HG02943 (cell line): ENCODE measurements at regions not wholly inside any gene's neighbourhood (a gene's known extent, or its start where the extent isn't known, plus 50 kb on each side); places are given as distances from the start of the nearest gene placed in this dataset.
"Not testable (repeated sequence)": the region's sequence is repeated elsewhere in the genome, so short reads cannot be mapped to it uniquely, and the experiment has no call there.

Experiments used
- ATAC-seq: cut with Tn5 transposase; IDR thresholded peaks from one replicate; pipeline ENCODE4 v1.9.1; 2021; ENCODE audit warnings: mild to moderate bottlenecking, low read depth, moderate library complexity; ENCODE audit not compliant: unreplicated experiment

DNA sequence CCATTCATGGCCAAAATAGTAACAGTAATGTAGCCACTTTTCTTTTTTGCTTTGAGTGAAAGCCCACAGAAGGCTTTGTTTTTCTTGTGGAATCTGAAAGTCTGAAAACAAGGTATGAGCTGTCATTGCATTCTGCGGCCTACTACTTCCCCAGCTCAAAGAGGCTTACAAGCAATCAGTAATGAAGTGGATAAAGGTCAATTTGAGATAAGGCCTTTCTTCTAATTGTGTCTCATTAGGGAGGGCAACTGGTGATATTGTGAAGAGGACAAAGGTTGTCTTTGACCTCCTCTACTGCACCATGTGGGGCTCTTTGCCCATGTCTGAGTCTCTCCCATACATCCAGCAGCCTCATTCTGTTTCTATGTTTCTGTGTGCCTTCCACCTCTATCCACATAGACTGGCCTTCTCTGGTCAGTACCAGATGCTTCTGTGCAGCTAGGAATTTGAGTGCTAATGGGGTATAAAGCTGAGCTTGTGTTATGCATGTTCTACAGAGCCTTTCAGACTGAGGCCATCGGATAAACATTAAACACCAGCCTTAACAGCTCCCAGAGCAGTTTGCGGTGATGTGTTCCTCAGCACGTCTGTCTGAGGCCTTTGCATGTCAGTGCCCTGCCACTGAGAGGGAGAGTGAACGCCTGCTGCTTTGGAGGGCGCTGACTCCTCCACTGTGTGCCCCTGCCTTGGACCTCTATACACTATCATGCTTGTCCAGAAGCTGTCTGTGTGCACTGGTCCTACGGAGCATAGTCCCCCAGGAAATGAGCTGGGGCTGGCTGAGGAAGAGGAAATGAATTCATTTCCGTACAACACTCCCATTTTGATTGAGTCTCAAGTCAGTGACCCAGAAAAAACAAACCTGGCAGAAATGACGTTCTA is 80.2 kb downstream of the SH2D1A start:
- no peak for ATAC-seq

DNA sequence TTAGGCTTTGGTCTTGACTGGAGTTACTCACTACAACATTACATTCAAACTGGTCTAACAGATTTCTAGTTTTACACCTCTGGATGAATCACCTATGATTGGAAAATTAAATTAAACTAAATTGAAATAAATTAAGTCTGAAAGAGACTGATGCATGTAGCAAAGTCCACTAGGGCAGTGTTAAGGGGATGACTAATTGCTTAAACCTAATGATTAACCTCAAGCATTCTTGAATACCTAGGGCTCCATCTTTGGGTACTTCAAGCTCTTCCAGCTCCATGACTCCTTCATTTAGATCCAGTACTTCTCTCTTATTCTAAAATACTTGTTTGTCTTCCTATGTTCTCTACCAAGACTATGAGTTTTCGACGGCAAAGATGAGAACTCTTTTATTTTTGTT is 86.8 kb downstream of the SH2D1A start:
- ATAC-seq: no peak

DNA sequence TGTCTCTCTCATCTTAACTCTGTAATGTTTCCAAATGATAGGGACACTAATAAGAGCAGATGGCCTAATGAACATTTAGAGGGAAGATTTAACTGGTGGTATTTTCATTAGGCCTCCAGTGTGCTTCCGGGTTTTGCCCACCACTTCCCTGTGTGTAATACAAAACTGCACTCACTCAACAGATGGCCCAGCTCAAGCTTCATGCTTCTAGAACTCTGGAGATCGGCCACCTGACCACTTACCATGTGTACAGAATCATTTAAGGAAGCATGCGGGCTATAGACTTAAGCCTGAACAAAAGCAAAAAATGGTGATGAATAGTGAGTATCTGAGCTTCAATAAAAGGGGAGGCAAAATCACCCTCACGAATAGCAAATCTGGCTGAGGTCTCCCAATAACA is 89.3 kb downstream of the SH2D1A start:
- no peak for ATAC-seq

DNA sequence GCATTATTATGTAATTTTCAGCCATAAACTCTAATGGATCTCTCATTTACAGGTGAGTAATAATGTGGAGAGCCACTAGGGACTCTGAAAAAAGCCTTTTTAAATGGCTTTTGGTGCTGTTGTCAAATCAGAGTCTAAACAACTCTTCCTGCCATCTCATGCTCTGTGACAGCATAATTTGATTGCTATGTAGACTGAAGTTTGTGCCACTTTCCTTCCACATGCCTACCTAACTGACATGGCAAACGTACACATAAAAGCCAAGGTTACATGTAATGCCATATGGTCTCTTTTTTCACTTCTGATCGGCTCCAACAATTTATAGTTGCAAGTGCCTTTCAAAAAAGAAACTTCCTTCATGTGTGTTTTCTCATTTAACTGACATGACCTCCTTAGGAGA is 94.3 kb downstream of the SH2D1A start:
- no peak for ATAC-seq

DNA sequence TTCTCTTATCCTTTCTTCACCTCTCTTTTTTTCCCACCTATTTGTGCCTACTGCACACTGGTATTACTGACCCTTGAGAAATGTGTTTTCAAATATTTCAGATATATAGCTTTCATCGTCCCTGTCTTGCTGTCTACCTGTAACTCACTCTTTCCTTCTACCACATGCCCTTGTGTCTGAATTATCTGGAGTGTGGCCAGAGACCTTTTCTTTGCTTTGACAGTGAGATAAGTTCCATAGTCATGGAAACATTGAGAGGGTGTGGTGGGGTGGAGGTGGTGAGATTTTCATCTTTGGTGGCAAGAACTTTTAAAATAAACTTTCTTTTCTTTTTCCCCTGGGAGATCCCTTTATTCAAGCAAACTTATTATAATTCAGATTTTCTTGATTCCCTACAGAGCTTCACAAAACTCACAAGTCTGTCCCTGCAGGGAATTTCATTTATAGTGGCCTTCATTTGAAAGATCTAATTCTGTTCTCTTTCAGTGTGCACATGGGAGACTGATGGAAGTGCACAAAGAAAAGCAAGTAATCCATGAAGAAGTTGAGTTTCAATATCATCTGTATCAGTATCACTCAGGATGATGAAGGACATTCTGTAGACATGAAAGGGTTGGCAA is 95.7 kb downstream of the SH2D1A start:
- no peak for ATAC-seq

DNA sequence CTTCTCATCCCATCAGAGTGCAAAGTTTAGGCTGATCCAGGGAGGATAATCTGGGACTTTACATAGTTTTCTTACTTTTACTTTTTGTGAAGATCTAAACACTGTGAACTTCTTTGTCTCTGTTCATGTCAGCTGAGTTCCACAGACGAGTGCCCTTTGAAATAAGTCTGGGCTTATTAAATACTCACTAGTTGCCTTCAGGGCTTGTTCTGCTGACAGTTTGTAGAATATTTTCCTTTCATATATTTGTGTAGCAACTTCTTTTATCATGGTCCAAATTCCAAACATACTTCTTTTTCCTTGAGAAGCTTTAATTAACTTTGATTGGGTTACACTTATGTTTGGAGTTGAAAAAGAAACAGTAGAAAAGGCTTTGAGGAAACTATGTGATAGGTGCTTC is 109.6 kb downstream of the SH2D1A start:
- ATAC-seq: no peak

DNA sequence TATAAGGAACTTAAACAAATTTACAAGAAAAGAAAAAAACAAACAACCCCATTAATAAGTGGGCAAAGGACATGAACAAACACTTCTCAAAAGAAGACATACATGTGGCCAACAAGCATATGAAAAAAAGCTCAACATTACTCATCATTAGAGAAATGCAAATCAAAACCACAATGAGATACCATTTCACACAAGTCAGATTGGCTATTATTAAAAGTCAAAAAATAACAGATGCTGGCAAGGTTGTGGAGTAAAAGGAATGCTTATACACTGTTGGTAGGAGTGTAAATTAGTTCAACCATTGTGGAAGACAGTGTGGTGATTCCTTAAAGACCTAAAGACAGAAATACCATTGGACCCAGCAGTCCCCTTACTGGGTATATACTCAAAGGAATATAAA is 113.5 kb downstream of the SH2D1A start:
- not testable (repeated sequence) for ATAC-seq

DNA sequence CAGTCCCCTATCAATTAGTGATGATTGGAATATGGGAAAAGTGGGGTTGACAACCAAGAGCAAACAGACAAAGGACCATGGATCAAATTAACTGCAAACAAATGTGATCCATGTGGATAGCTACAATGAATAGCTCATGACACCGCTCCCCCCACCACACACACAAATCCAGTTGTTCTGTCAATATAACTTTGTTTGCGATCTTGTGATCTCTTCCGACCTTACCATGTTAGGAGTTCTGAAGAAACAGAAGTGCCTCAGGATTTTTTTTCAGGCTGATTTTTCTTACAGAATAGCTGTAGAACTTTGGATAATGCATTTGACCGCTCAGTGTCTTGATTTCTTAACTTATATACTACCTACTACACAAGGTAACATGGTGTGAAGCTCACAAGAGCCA is 116.6 kb downstream of the SH2D1A start:
- no peak for ATAC-seq

DNA sequence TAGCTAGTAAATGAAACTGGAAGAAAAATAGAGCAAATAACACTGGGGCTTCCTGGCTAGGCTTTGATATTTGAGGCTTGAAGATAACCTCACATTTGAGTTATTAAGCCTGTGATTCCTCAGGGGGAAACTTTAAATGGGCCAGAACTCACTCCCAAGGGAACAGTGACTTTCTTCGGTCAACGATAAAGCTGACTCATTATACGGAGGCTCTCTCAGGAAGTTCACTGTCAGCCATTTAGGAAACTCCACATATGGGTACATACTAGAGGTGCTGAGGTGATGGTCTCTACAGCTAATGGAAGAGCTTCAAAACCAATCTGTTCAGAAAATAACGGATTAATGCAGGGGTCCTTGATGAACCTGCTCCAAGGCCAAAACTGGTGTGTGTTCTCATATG is 120.8 kb downstream of the SH2D1A start:
- no peak for ATAC-seq

DNA sequence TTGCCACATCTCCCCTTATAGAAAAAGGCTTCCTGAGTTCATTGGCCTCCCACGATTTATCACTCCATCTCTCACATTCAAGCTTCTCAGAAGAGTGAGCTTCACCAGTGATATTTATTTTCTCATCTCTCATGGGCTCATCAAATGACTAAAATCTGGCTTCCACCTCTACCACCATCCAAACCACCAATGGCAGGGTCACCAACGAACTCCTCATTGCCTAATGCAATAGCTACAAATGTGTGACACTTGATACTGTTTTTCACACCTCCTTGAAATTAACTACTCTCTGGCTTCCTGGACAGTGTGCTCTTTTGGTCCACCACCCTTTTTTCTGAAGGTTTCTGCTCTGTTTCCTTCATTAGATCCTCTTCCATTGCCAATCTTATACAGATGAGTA is 129.0 kb downstream of the SH2D1A start:
- no peak for ATAC-seq

DNA sequence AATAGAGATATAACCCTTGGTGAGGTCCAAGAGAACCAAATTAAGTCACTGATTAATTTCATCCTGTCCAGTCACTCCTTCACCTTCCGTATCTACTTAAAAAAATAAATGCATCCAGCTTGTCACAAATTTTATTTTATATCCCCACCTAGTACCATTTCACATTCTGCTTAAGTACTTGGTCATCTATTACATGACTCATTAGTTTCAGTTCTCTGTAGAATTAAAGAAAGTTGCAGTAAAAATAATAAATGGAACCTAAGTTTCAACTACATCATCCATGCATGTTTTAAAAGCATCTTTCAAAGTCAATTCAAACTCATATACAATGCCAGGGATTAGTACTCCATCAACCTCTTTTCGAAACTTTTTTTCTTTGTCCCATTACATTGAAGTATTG is 130.2 kb downstream of the SH2D1A start:
- no peak for ATAC-seq

DNA sequence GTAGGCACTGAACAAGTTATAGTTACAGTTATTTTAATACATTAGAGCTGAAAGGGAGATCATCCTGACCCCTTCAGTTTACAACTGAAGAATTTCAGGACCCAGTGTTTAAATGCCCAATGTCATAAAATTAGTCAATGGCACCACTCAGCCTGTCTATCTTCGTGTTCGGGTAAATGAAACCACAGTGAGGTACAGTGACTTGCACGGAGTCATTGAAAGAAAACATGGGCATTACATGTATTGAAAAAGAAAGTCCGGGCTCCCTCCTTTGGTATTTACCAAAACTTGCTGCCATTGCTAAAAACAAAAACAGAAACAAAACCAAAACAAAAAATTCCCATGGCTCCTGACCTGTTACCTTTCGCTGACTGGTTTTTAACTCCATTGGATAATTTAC is 131.7 kb downstream of the SH2D1A start:
- ATAC-seq: no peak

DNA sequence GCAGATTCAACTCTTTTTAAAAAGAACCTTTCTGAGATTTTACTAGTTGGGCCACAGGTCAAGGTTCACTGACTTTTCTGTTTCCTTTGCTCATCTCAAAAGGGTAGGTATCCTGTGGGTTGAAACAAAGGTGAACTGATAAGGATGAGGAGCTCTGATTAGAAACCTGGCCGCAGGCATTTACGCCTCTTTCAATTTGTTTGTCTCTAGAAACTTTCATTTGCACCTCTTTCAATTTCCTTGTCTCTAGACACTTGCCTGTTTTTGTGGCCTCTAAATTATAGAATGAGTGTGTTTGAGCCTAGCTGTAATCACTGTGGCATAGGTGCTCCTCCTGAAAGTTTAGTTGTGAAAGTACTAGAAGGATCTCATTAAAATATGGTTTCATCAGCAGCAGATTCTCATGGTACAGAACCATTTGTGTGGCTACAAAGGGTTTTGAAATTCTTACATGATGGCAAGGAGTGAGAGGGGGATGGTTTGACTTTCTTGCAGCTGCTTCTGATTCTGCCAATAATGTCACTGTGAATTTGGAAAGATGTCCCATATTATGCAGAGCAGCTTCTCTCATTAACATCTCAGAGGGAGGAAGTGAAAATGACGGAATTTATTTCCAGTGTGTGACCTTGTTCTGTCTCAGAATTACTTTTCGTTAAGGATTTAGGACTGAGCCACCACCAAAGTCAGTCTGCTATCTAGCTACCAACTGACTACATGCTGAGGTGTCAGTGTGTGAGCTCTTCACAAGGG is 142.2 kb downstream of the SH2D1A start:
- peak; percentile 66 for ATAC-seq

DNA sequence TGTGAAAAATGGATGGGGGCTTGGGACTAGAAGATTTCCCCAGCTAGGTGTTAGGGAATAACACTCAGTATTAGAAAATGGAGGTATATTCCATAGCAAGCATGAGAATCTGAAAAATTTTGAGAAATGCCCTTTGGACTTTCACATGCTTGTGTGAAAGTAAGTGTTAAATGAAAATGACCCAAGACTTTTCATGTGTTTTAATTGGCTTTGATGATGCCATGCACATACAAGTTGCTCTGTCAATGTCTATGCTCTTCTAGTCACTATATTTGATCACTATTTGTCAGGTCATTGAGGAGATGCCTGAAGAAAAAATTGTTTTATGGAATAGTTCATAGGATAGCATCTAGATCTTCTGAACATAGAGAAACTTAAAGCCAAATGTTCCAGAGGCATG is 147.6 kb downstream of the SH2D1A start:
- ATAC-seq: no peak

DNA sequence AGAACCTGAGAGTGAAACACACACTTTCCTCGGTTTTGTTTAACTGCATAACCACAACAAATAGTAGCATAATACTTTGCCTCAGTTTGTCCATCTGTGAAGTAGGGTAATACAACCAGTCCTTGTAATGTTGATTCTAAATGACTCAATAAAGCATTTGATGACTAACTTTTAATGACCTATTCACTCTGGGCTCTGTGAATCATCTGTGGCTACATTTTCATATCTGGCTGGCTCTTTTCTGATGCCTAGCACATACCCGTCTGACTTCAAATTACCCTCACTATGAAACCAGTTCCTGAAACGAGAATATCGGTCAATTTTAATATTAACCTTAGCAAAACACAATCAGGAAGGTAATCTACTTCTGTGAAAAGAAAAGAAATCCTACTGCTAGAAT is 151.0 kb downstream of the SH2D1A start:
- no peak for ATAC-seq

DNA sequence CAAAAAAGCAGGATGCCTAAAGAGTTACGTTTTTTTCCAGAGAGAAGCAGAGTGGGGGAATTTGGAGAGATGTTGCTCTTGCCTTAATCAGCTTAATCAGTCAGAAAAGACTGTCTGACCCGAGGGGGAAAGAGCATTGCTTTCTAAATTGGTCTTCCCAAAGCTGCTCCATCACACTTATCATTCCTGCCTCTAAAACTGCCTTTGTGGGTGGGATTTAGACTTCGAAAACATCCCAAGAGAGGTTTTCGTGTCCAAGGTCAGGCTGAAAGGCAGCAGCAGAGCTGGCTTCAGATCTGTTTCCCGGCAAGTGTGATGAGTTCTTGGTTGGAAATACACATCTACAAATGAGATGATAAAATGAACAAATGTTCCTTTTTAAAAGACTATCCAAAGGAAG is 155.2 kb downstream of the SH2D1A start:
- no peak for ATAC-seq

DNA sequence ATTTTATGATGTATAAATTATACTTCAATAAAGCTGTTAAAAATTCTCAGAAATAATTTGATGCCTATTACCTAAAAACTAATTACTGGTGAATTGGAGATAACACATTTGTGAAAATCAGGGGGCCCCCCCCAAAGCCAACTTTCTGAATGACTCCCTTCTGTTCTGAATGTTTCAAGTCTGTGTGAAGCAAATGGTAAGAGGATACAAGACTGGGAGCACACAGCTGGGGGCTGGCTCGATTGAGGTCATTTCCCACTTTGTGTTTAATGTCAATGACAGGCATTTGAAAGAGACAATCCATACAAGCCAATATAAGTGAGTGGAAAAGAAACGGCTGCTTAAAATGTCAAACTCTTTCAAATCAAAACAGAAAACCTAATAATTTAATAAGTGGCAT is 155.8 kb downstream of the SH2D1A start:
- no peak for ATAC-seq

DNA sequence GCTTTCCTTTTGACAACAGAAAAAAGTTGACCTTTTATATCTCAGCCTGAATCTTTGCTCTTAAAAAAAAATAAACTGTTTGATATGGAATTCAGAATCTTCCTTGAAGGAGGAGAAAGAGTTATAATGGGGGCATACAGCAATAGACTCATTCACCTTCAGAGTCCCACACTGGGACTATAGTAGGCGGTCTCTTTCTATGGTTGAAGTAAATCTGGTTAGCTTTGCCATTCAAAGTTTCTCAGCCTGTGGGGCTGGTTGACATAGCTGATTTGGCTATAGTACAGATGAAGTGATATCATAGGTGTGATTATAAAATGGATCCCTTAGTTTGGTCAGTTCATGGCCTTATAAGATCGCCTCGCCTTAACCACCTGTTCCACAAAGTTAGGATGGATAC is 156.2 kb downstream of the SH2D1A start:
- no peak for ATAC-seq

DNA sequence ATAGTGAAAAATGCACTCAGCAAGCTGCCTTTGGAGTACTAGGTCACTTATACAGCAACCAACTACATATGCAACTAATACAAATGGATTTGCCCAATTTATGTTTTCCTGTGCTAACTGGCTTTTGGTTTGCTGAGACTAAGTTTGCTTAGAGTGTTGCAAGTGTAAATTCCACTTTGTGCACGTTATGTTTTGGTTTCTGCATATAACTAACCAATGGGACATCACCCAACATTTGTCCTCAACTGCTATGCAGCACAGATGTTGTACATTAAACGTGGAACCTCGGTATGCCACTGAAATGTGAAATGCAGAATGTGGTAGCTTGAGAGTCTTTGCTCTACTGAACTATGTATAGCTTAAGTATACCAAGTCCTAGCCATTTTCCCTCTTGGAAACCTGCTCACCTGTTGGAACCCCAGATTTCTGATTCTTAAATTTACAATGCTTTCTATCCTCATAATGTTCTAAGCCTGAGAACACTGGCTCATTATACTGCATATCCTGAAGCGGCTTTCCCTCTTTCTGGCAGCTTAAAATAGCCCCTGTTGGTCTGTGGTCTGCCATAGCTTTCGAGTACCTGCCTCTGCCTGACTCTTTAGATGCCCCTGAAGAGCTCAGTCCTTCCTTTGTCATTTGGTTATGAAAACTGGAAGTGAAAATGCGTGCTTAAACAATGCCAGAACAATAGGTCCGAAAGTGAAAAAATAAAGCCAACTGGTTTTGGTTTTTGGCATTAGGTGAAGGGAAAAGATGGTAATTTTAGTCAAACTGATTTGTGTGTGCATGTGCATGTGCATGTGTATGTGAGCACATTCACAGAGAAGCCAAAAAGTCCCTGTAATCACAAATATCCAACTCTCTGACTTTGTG is 158.0 kb downstream of the SH2D1A start:
- peak; percentile 78 for ATAC-seq

DNA sequence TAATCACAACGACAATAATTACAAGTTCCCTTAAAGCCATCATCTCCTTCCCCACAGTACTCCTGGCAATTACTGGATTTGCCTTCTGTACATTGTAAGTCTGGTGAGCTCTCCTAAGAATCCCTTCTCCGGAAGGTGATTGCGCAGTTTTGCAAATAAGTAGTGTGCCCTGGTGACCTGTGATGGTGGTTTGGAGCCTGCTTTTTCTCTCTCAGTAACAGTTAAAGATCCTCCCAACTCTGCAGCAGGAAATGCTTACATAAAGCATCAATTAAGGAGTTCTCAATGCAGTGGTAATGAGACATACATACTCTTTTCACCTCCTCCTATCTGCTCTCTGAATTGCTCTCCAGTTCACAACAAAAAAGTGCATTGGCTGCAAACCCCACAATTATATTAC is 159.7 kb downstream of the SH2D1A start:
- no peak for ATAC-seq

DNA sequence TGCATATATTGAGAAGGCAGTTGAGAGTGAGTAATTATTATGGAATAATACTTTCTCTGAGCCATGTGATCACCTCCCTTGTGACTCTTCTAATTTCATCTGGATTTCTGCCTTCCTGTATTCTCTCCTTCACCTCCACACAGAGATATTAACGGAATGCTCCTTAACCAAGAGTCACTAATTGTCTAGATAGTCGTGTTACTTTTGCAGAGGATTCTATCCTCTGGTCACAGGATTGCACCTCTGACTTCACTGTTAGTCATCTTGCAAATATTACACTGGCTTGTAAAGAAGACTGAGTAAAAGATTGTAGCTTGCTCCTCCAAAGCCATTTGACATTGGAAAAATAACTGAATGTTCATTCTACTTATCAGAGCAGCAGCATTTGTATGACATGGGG is 160.9 kb downstream of the SH2D1A start:
- no peak for ATAC-seq
